Vagina (tissue), 2 donors: ENCODE measurements at regions not wholly inside any gene's neighbourhood (a gene's known extent, or its start where the extent isn't known, plus 50 kb on each side); places are given as distances from the start of the nearest gene placed in this dataset.

Source experiments
- CTCF ChIP-seq, 3 experiments: fragments of 450-650 bp in 2 of 3; fragments of 200-600 bp in 1 of 3; sonication (generic) in 1 of 3; IDR thresholded peaks; one replicate each; pipeline ENCODE4 v1.5.1; 2017 to 2019; ENCODE audit warnings: antibody characterized with exemption in 3 of 3, mild to moderate bottlenecking in 2 of 3, moderate library complexity in 2 of 3
- POLR2A ChIP-seq, 2 donors: fragments of 450-650 bp; IDR thresholded peaks; one replicate each; pipeline ENCODE4 v1.6.1; 2017; ENCODE audit warnings: antibody characterized with exemption in 2 of 2, mild to moderate bottlenecking in 2 of 2, moderate library complexity in 2 of 2

- TF ChIP-seq POLR2A (IDR thresholded peaks at IDR 0.05), result no peak
- TF ChIP-seq CTCF (IDR thresholded peaks at IDR 0.05), result no peak
Observed at GRCh38 chr6:23873161-23873560, 252.9 kb upstream of the NRSN1 start.
